HG03575 (cell line): ENCODE measurements at regions not wholly inside any gene's neighbourhood (a gene's known extent, or its start where the extent isn't known, plus 50 kb on each side); places are given as distances from the start of the nearest gene placed in this dataset.

Experiments
- ATAC-seq: cut with Tn5 transposase; IDR thresholded peaks from one replicate; pipeline ENCODE4 v1.9.1; 2021; ENCODE audit not compliant: unreplicated experiment, insufficient number of reproducible peaks, low FRiP score; ENCODE audit errors: extremely low read depth

- ATAC-seq = no peak
These were observed 187.8 kb upstream of the GPR12 start for GRCh38 chr13:26948353-26948752.

- no peak for ATAC-seq
These were observed 186.2 kb upstream of the GPR12 start for GRCh38 chr13:26946684-26947343.

GRCh38 chr13:26943748-26944147 is 183.2 kb upstream of the GPR12 start:
- no peak for ATAC-seq

- ATAC-seq = no peak
These were observed 181.6 kb upstream of the GPR12 start for GRCh38 chr13:26942184-26942583.

- no peak for ATAC-seq
These were observed 181.0 kb upstream of the GPR12 start for GRCh38 chr13:26941345-26942174.

GRCh38 chr13:26934096-26934495 is 173.5 kb upstream of the GPR12 start:
- no peak for ATAC-seq

- no peak for ATAC-seq
These were observed 171.9 kb upstream of the GPR12 start for GRCh38 chr13:26932465-26932864.

GRCh38 chr13:26929971-26930730 is 169.6 kb upstream of the GPR12 start:
- no peak for ATAC-seq

- no peak for ATAC-seq
These were observed 166.9 kb upstream of the GPR12 start for GRCh38 chr13:26927511-26927910.

- ATAC-seq = no peak
These were observed 165.8 kb upstream of the GPR12 start for GRCh38 chr13:26926371-26926770.

- no peak for ATAC-seq
These were observed 163.4 kb upstream of the GPR12 start for GRCh38 chr13:26923824-26924605.

GRCh38 chr13:26921918-26922317 is 161.3 kb upstream of the GPR12 start:
- ATAC-seq = no peak

- no peak for ATAC-seq
These were observed 160.2 kb upstream of the GPR12 start for GRCh38 chr13:26920614-26921355.

GRCh38 chr13:26919732-26920131 is 159.1 kb upstream of the GPR12 start:
- no peak for ATAC-seq

- ATAC-seq = no peak
These were observed 158.7 kb upstream of the GPR12 start for GRCh38 chr13:26919311-26919710.

GRCh38 chr13:26914624-26915023 is 154.0 kb upstream of the GPR12 start:
- no peak for ATAC-seq

- no peak for ATAC-seq
These were observed 153.6 kb upstream of the GPR12 start for GRCh38 chr13:26914148-26914547.

- no peak for ATAC-seq
These were observed 150.3 kb upstream of the GPR12 start for GRCh38 chr13:26910754-26911465.
